ENCODE measurements at regions not wholly inside any gene's neighbourhood (a gene's known extent, or its start where the extent isn't known, plus 50 kb on each side); places are given as distances from the start of the nearest gene placed in this dataset.

- in situ Hi-C loops (cut with HindIII; ENCODE audit: low pct_unique_long_range_greater_than_20kb, low sequenced_read_pairs) (no loop called here), intact Hi-C loops (cut with micrococcal nuclease; ENCODE audit: unreplicated experiment) (no loop called here)
- POLR2A ChIA-PET, result interaction anchor here (0.5 kb wide), 1 partner anchor 298 kb away, joined by 4 read pairs; no protein-coding TSS in a partner anchor
- TF ChIP-seq SIN3A (IDR thresholded peaks at IDR 0.05; ENCODE audit: borderline replicate concordance, insufficient read depth, low read depth, low read length), result no peak
- CTCF ChIA-PET, result no interaction called here
- Histone ChIP-seq H3K4me1 (ENCODE audit: control insufficient read depth, insufficient read depth, low read length) (no peaks in the 10 kb centered on the region), H3K27ac (ENCODE audit: low read length) (no peak overlapping the region), H3K27me3 (ENCODE audit: control insufficient read depth, insufficient read depth, low read length) (no peaks in the 10 kb centered on the region), H3K36me3 (ENCODE audit: control insufficient read depth, insufficient read depth, low read length) (no peaks in the 10 kb centered on the region), H3K4me3 (ENCODE audit: low read depth in 2 of 2, low read length in 2 of 2) (no peak overlapping the region), H3K9me3 (ENCODE audit: control insufficient read depth, insufficient read depth, low read depth, low read length) (no peaks in the 10 kb centered on the region)
- DNase-seq (ENCODE audit: low read depth, low spot score), result no peak
- BruUV-seq (replicated peaks), result no TSS peak
- no peak for ATAC-seq
Observed at GRCh38 chr3:103082501-103082900, 647.7 kb downstream of the ZPLD1 start.

DNA sequence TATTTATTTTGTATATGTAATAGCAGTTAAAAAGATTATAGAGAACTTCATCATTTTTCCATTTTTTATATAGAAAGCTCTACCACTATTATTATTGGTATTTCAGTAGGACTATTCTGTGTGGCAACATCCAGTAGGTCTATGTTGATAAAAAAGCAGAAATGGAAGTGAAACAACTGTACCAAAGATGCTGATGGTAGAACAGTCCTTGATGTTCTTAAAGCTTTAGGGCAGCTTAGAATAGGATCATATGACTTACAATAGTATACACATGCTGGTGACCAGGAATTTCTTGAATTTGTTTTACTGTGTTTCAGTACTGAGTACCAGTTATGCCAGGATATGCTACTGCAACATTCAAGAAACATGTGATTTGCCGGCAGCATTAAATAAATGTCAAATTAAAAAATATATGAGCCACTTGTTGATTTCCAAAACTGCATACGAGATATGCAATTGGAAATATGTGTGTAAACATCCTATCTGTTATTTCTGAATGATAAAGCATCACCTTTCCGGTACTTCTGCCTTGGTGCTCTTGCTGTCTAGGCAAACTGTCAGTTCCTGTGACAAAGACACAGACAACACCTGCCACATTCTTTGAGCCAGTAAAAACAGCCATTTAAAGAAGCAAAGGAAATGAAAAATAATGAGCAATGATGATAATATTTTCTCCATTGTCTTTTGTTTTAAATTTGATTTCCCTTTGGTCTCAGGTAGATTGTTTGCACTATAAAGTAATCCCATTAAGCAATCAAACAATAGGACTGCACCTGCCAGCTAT lies 649.2 kb downstream of the ZPLD1 start:
- H3K4me1 ChIP-seq (ENCODE audit: control insufficient read depth, insufficient read depth, low read length), result no peaks in the 10 kb centered on the region
- in situ Hi-C loops (cut with HindIII; ENCODE audit: low pct_unique_long_range_greater_than_20kb, low sequenced_read_pairs), result no loop called here
- H3K27me3 ChIP-seq (ENCODE audit: control insufficient read depth, insufficient read depth, low read length), result no peaks in the 10 kb centered on the region
- ChIA-PET CTCF (no interaction called here), POLR2A (no interaction called here)
- no peak overlapping the region for H3K4me3 ChIP-seq (ENCODE audit: low read depth in 2 of 2, low read length in 2 of 2)
- TF ChIP-seq, protein P1, sequence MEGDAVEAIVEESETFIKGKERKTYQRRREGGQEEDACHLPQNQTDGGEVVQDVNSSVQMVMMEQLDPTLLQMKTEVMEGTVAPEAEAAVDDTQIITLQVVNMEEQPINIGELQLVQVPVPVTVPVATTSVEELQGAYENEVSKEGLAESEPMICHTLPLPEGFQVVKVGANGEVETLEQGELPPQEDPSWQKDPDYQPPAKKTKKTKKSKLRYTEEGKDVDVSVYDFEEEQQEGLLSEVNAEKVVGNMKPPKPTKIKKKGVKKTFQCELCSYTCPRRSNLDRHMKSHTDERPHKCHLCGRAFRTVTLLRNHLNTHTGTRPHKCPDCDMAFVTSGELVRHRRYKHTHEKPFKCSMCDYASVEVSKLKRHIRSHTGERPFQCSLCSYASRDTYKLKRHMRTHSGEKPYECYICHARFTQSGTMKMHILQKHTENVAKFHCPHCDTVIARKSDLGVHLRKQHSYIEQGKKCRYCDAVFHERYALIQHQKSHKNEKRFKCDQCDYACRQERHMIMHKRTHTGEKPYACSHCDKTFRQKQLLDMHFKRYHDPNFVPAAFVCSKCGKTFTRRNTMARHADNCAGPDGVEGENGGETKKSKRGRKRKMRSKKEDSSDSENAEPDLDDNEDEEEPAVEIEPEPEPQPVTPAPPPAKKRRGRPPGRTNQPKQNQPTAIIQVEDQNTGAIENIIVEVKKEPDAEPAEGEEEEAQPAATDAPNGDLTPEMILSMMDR (IDR thresholded peaks at IDR 0.05), result no peak
- TF ChIP-seq POLR2AphosphoS5 (IDR thresholded peaks at IDR 0.05; ENCODE audit: low read depth, low read length) (no peak), TCF7L2 (IDR thresholded peaks at IDR 0.05; ENCODE audit: low read depth, low read length) (no peak), SIN3A (IDR thresholded peaks at IDR 0.05; ENCODE audit: borderline replicate concordance, insufficient read depth, low read depth, low read length) (no peak)
- TF ChIP-seq, protein P2, sequence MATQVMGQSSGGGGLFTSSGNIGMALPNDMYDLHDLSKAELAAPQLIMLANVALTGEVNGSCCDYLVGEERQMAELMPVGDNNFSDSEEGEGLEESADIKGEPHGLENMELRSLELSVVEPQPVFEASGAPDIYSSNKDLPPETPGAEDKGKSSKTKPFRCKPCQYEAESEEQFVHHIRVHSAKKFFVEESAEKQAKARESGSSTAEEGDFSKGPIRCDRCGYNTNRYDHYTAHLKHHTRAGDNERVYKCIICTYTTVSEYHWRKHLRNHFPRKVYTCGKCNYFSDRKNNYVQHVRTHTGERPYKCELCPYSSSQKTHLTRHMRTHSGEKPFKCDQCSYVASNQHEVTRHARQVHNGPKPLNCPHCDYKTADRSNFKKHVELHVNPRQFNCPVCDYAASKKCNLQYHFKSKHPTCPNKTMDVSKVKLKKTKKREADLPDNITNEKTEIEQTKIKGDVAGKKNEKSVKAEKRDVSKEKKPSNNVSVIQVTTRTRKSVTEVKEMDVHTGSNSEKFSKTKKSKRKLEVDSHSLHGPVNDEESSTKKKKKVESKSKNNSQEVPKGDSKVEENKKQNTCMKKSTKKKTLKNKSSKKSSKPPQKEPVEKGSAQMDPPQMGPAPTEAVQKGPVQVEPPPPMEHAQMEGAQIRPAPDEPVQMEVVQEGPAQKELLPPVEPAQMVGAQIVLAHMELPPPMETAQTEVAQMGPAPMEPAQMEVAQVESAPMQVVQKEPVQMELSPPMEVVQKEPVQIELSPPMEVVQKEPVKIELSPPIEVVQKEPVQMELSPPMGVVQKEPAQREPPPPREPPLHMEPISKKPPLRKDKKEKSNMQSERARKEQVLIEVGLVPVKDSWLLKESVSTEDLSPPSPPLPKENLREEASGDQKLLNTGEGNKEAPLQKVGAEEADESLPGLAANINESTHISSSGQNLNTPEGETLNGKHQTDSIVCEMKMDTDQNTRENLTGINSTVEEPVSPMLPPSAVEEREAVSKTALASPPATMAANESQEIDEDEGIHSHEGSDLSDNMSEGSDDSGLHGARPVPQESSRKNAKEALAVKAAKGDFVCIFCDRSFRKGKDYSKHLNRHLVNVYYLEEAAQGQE (IDR thresholded peaks at IDR 0.05; ENCODE audit: insufficient read depth in 1 of 2, low read depth in 2 of 2, low read length in 1 of 2), result no peak
- no peaks in the 10 kb centered on the region for H3K9me3 ChIP-seq (ENCODE audit: control insufficient read depth, insufficient read depth, low read depth, low read length)
- no peaks in the 10 kb centered on the region for H3K36me3 ChIP-seq (ENCODE audit: control insufficient read depth, insufficient read depth, low read length)
- H3K27ac ChIP-seq (ENCODE audit: low read length), result no peak overlapping the region
- intact Hi-C loops (cut with micrococcal nuclease; ENCODE audit: unreplicated experiment), result no loop called here
- BruUV-seq (replicated peaks), result no TSS peak
- DNase-seq (ENCODE audit: low read depth, low spot score), result no peak
- ATAC-seq, result no peak

GRCh38 chr3:103085465-103085864 lies 650.6 kb downstream of the ZPLD1 start:
- no TSS peak for BruUV-seq (replicated peaks)
- no peak for TF ChIP-seq POLR2AphosphoS5 (IDR thresholded peaks at IDR 0.05; ENCODE audit: low read depth, low read length)
- no peak for TF ChIP-seq SIN3A (IDR thresholded peaks at IDR 0.05; ENCODE audit: borderline replicate concordance, insufficient read depth, low read depth, low read length)
- TF ChIP-seq, protein P1 (IDR thresholded peaks at IDR 0.05), result no peak
- TF ChIP-seq, protein P2 (IDR thresholded peaks at IDR 0.05; ENCODE audit: insufficient read depth in 1 of 2, low read depth in 2 of 2, low read length in 1 of 2), result no peak
- TF ChIP-seq TCF7L2 (IDR thresholded peaks at IDR 0.05; ENCODE audit: low read depth, low read length), result no peak
- H3K36me3 ChIP-seq (ENCODE audit: control insufficient read depth, insufficient read depth, low read length), result no peaks in the 10 kb centered on the region
- intact Hi-C loops (cut with micrococcal nuclease; ENCODE audit: unreplicated experiment), result no loop called here
- no peaks in the 10 kb centered on the region for H3K9me3 ChIP-seq (ENCODE audit: control insufficient read depth, insufficient read depth, low read depth, low read length)
- no peak overlapping the region for H3K27ac ChIP-seq (ENCODE audit: low read length)
- H3K4me3 ChIP-seq (ENCODE audit: low read depth in 2 of 2, low read length in 2 of 2), result no peak overlapping the region
- in situ Hi-C loops (cut with HindIII; ENCODE audit: low pct_unique_long_range_greater_than_20kb, low sequenced_read_pairs), result no loop called here
- DNase-seq (ENCODE audit: low read depth, low spot score) (no peak), ATAC-seq (no peak)
- CTCF ChIA-PET, result no interaction called here
- H3K4me1 ChIP-seq (ENCODE audit: control insufficient read depth, insufficient read depth, low read length), result no peaks in the 10 kb centered on the region
- POLR2A ChIA-PET, result interaction anchor here (0.6 kb wide), 1 partner anchor 909 kb away, joined by 11 read pairs; no protein-coding TSS in a partner anchor
- H3K27me3 ChIP-seq (ENCODE audit: control insufficient read depth, insufficient read depth, low read length), result no peaks in the 10 kb centered on the region
